NT2/D1 (cell line): ENCODE measurements at regions not wholly inside any gene's neighbourhood (a gene's known extent, or its start where the extent isn't known, plus 50 kb on each side); places are given as distances from the start of the nearest gene placed in this dataset.

Experiments
- DNase-seq: peaks from one replicate; pipeline ENCODE4 v3.0.0-alpha.2; 2011; ENCODE audit warnings: low read depth, low spot score
- H3K27me3 ChIP-seq: 2 replicates; pipeline ENCODE4 v1.6.0; 2011; ENCODE audit warnings: mild to moderate bottlenecking; ENCODE audit not compliant: insufficient read length, insufficient read depth
- H3K36me3 ChIP-seq: 2 replicates; pipeline ENCODE4 v1.6.1; 2011; ENCODE audit warnings: mild to moderate bottlenecking, low read length, mixed read lengths; ENCODE audit not compliant: insufficient read depth, insufficient read length
- H3K4me1 ChIP-seq: 2 replicates; pipeline ENCODE4 v1.5.1; 2011; ENCODE audit not compliant: insufficient read depth, insufficient read length
- H3K4me3 ChIP-seq: 2 replicates; pipeline ENCODE4 v1.5.1; 2011; ENCODE audit warnings: low read depth; ENCODE audit not compliant: insufficient read length
- H3K9ac ChIP-seq: 2 replicates; pipeline ENCODE4 v1.6.0; 2011; ENCODE audit warnings: low read depth; ENCODE audit not compliant: insufficient read length
- H3K9me3 ChIP-seq: 2 replicates; pipeline ENCODE4 v1.5.1; 2011; ENCODE audit warnings: mild to moderate bottlenecking, low read length; ENCODE audit not compliant: insufficient read depth
- SUZ12 ChIP-seq: IDR thresholded peaks from 2 replicates; pipeline ENCODE4 v1.6.1; 2011; ENCODE audit not compliant: insufficient read length, insufficient read depth; ENCODE audit errors: extremely low read depth
- YY1 ChIP-seq: IDR thresholded peaks from 2 replicates; pipeline ENCODE4 v1.6.1; 2011; ENCODE audit not compliant: insufficient read length, insufficient read depth
- ZNF274 ChIP-seq: IDR thresholded peaks from 2 replicates; pipeline ENCODE4 v1.6.1; 2011; ENCODE audit warnings: mild to moderate bottlenecking, low read depth, low read length

- no peaks in the 10 kb centered on the region for H3K36me3 ChIP-seq
- H3K27me3 ChIP-seq = no peaks in the 10 kb centered on the region
- H3K4me3 ChIP-seq = no peak overlapping the region
- H3K9me3 ChIP-seq = no peaks in the 10 kb centered on the region
- no peaks in the 10 kb centered on the region for H3K4me1 ChIP-seq
- no peak for TF ChIP-seq YY1
- no peak for TF ChIP-seq ZNF274
- no peak for TF ChIP-seq SUZ12
- no peak for DNase-seq
- no peak overlapping the region for H3K9ac ChIP-seq
Observed at GRCh38 chrY:14301552-14301951, 222.8 kb upstream of the NLGN4Y start.

GRCh38 chrY:14328677-14329345, 195.5 kb upstream of the NLGN4Y start:
- no peak for DNase-seq
- no peaks in the 10 kb centered on the region for H3K9me3 ChIP-seq
- H3K36me3 ChIP-seq = no peaks in the 10 kb centered on the region
- no peaks in the 10 kb centered on the region for H3K27me3 ChIP-seq
- no peaks in the 10 kb centered on the region for H3K4me1 ChIP-seq
- no peak overlapping the region for H3K9ac ChIP-seq
- H3K4me3 ChIP-seq = no peak overlapping the region
- TF ChIP-seq YY1 (no peak), SUZ12 (no peak), ZNF274 (no peak)

GRCh38 chrY:14330362-14330761, 194.0 kb upstream of the NLGN4Y start:
- Histone ChIP-seq H3K4me1 (no peaks in the 10 kb centered on the region), H3K4me3 (no peak overlapping the region), H3K27me3 (no peaks in the 10 kb centered on the region), H3K9ac (no peak overlapping the region), H3K36me3 (no peaks in the 10 kb centered on the region), H3K9me3 (no peaks in the 10 kb centered on the region)
- TF ChIP-seq ZNF274 = no peak
- no peak for TF ChIP-seq SUZ12
- TF ChIP-seq YY1 = no peak
- no peak for DNase-seq

- TF ChIP-seq YY1 (no peak), ZNF274 (no peak), SUZ12 (no peak)
Observed at GRCh38 chrY:14339524-14339923, 184.8 kb upstream of the NLGN4Y start.

GRCh38 chrY:14340459-14341143, 183.7 kb upstream of the NLGN4Y start:
- Histone ChIP-seq H3K4me1 (no peaks in the 10 kb centered on the region), H3K9ac (no peak overlapping the region), H3K36me3 (no peaks in the 10 kb centered on the region), H3K9me3 (no peaks in the 10 kb centered on the region), H3K4me3 (no peak overlapping the region), H3K27me3 (no peaks in the 10 kb centered on the region)
- TF ChIP-seq ZNF274 (no peak), SUZ12 (no peak), YY1 (no peak)
- no peak for DNase-seq

More at GRCh38 chrY:14339524-14339923, 184.8 kb upstream of the NLGN4Y start:
- DNase-seq = no peak
- Histone ChIP-seq H3K27me3 (no peaks in the 10 kb centered on the region), H3K4me1 (no peaks in the 10 kb centered on the region), H3K4me3 (no peak overlapping the region), H3K9me3 (no peaks in the 10 kb centered on the region), H3K36me3 (no peaks in the 10 kb centered on the region), H3K9ac (no peak overlapping the region)

GRCh38 chrY:14344648-14345333, 179.5 kb upstream of the NLGN4Y start:
- H3K4me1 ChIP-seq = no peaks in the 10 kb centered on the region
- no peak overlapping the region for H3K9ac ChIP-seq
- no peaks in the 10 kb centered on the region for H3K36me3 ChIP-seq
- TF ChIP-seq YY1 (no peak), SUZ12 (no peak), ZNF274 (no peak)
- no peaks in the 10 kb centered on the region for H3K27me3 ChIP-seq
- no peak for DNase-seq
- no peak overlapping the region for H3K4me3 ChIP-seq
- H3K9me3 ChIP-seq = no peaks in the 10 kb centered on the region

- H3K9me3 ChIP-seq = no peaks in the 10 kb centered on the region
- no peak overlapping the region for H3K9ac ChIP-seq
- no peak overlapping the region for H3K4me3 ChIP-seq
- H3K27me3 ChIP-seq = no peaks in the 10 kb centered on the region
- peak; percentile 40 for DNase-seq
- H3K4me1 ChIP-seq = no peaks in the 10 kb centered on the region
- H3K36me3 ChIP-seq = no peaks in the 10 kb centered on the region
- TF ChIP-seq YY1 = no peak
- TF ChIP-seq SUZ12 = no peak
Observed at GRCh38 chrY:14351590-14351989, 172.7 kb upstream of the NLGN4Y start.
